Esophagus squamous epithelium (tissue), 4 donors: ENCODE measurements at regions not wholly inside any gene's neighbourhood (a gene's known extent, or its start where the extent isn't known, plus 50 kb on each side); places are given as distances from the start of the nearest gene placed in this dataset.

ENCODE experiments used
- POLR2A ChIP-seq, 4 donors: fragments of 450-650 bp; IDR thresholded peaks; one replicate each; pipeline ENCODE4 v1.6.1; 2017; ENCODE audit warnings: antibody characterized with exemption in 4 of 4, mild to moderate bottlenecking in 4 of 4, moderate library complexity in 3 of 4
- TF ChIP-seq, protein P1 (sequence below), 6 experiments: fragments of 450-650 bp in 4 of 6; fragments of 200-600 bp in 2 of 6; sonication (generic) in 2 of 6; IDR thresholded peaks; one replicate each; pipeline ENCODE4 v1.5.1; 2016 to 2019; ENCODE audit warnings: antibody characterized with exemption in 6 of 6, mild to moderate bottlenecking in 4 of 6, moderate library complexity in 4 of 6

GRCh38 chr12:115109863-115110262, 425.9 kb upstream of the TBX3 start:
- TF ChIP-seq, protein P1, sequence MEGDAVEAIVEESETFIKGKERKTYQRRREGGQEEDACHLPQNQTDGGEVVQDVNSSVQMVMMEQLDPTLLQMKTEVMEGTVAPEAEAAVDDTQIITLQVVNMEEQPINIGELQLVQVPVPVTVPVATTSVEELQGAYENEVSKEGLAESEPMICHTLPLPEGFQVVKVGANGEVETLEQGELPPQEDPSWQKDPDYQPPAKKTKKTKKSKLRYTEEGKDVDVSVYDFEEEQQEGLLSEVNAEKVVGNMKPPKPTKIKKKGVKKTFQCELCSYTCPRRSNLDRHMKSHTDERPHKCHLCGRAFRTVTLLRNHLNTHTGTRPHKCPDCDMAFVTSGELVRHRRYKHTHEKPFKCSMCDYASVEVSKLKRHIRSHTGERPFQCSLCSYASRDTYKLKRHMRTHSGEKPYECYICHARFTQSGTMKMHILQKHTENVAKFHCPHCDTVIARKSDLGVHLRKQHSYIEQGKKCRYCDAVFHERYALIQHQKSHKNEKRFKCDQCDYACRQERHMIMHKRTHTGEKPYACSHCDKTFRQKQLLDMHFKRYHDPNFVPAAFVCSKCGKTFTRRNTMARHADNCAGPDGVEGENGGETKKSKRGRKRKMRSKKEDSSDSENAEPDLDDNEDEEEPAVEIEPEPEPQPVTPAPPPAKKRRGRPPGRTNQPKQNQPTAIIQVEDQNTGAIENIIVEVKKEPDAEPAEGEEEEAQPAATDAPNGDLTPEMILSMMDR (IDR thresholded peaks at IDR 0.05), result no peak
- no peak for TF ChIP-seq POLR2A (IDR thresholded peaks at IDR 0.05)
